Fibroblast of peridontal ligament (primary cell): ENCODE measurements at regions not wholly inside any gene's neighbourhood (a gene's known extent, or its start where the extent isn't known, plus 50 kb on each side); places are given as distances from the start of the nearest gene placed in this dataset.
A peak's percentile ranks its signal among the peaks of the same experiment; 100 is the strongest.
"Not testable (repeated sequence)": the region's sequence is repeated elsewhere in the genome, so short reads cannot be mapped to it uniquely, and the experiment has no call there.

Experiments
- DNase-seq: peaks from one replicate; pipeline ENCODE4 v3.0.0-alpha.2; 2010; ENCODE audit errors: extremely low read depth

- no peak for DNase-seq
These were observed 198.7 kb downstream of the SPP2 start for GRCh38 chr2:234249034-234249735.

GRCh38 chr2:234248213-234248710, 197.8 kb downstream of the SPP2 start:
- not testable (repeated sequence) for DNase-seq

GRCh38 chr2:234247453-234248180, 197.1 kb downstream of the SPP2 start:
- DNase-seq, result no peak

GRCh38 chr2:234245945-234246344, 195.4 kb downstream of the SPP2 start:
- peak; percentile 93 for DNase-seq

- DNase-seq, result peak; percentile 71
These were observed 193.5 kb downstream of the SPP2 start for GRCh38 chr2:234243871-234244565.

- DNase-seq, result no peak
These were observed 191.9 kb downstream of the SPP2 start for GRCh38 chr2:234242459-234242836.

GRCh38 chr2:234241656-234242458, 191.4 kb downstream of the SPP2 start:
- DNase-seq, result peak; percentile 76

GRCh38 chr2:234240917-234241316, 190.4 kb downstream of the SPP2 start:
- peak; percentile 50 for DNase-seq

- DNase-seq, result no peak
These were observed 184.7 kb downstream of the SPP2 start for GRCh38 chr2:234235191-234235590.

- DNase-seq, result no peak
These were observed 181.0 kb downstream of the SPP2 start for GRCh38 chr2:234231460-234231859.

- no peak for DNase-seq
These were observed 168.5 kb downstream of the SPP2 start for GRCh38 chr2:234219046-234219310.

GRCh38 chr2:234218266-234219045, 168.0 kb downstream of the SPP2 start:
- DNase-seq, result peak; percentile 61

- DNase-seq, result no peak
These were observed 162.0 kb downstream of the SPP2 start for GRCh38 chr2:234212534-234212933.

GRCh38 chr2:234211797-234212196, 161.3 kb downstream of the SPP2 start:
- DNase-seq, result peak; percentile 18

- no peak for DNase-seq
These were observed 156.2 kb downstream of the SPP2 start for GRCh38 chr2:234206738-234207137.

- no peak for DNase-seq
These were observed 154.0 kb downstream of the SPP2 start for GRCh38 chr2:234204480-234204879.

GRCh38 chr2:234203135-234203984, 152.9 kb downstream of the SPP2 start:
- DNase-seq, result peak; percentile 94

GRCh38 chr2:234202601-234203000, 152.1 kb downstream of the SPP2 start:
- no peak for DNase-seq

- DNase-seq, result no peak
These were observed 149.5 kb downstream of the SPP2 start for GRCh38 chr2:234199996-234200395.

GRCh38 chr2:234198976-234199375, 148.5 kb downstream of the SPP2 start:
- no peak for DNase-seq
